Heart left ventricle (tissue), 13 donors: ENCODE measurements at regions not wholly inside any gene's neighbourhood (a gene's known extent, or its start where the extent isn't known, plus 50 kb on each side); places are given as distances from the start of the nearest gene placed in this dataset.

Experiments
- CTCF ChIP-seq, 12 donors: fragments of 200-600 bp; sonication (generic) in 4 of 12; IDR thresholded peaks; one replicate each; pipeline versions ENCODE4 v1.5.0 to v1.8.0; 2018 to 2022; ENCODE audit warnings: antibody characterized with exemption in 12 of 12, mild to moderate bottlenecking in 5 of 12
- POLR2A ChIP-seq, 2 donors: fragments of 450-650 bp; IDR thresholded peaks; one replicate each; pipeline ENCODE4 v1.6.1; 2017; ENCODE audit warnings: antibody characterized with exemption in 2 of 2, mild to moderate bottlenecking in 2 of 2, moderate library complexity in 2 of 2
- donor health status: ischemic (EF 13 %, LVEDD 7.1; RV severe dilation, severe dysfunction).
- donor health status: DM: no; HTN: yes; CAD: no.
- donor health status: DM: no; HTN: no; CAD: no.
- donor health status: ischemic (EF 25% LVEDD 6.9; RV normal size, moderate dysfunction).
- donor health status: ischemic (EF 25% LVEDD 5.7; RV mildly dilated, moderate dysfunction).
- donor health status: ischemic (EF 35%, LVEDD 5.7; RV mildly dilated, moderate dysfunction).
- donor health status: nonischemic (EF 11% LVEDD 7.7; RV severe dilation, severe dysfunction).
- donor health status: DM: yes; HTN: yes; CAD: no.
- donor health status: PGD.
- donor health status: ischemic (EF 29% LVEDD 5.4; RV normal size, mild dysfunction).
- donor health status: nonischemic (EF 23%, LVEDD 6.1; RV moderate dilation, normal function).

GRCh38 chr1:217953330-217953729 is 322.2 kb downstream of the SPATA17 start:
- TF ChIP-seq CTCF (IDR thresholded peaks at IDR 0.05) (no peak), POLR2A (IDR thresholded peaks at IDR 0.05) (no peak)
